ENCODE measurements at regions not wholly inside any gene's neighbourhood (a gene's known extent, or its start where the extent isn't known, plus 50 kb on each side); places are given as distances from the start of the nearest gene placed in this dataset.
"Not testable (repeated sequence)": the region's sequence is repeated elsewhere in the genome, so short reads cannot be mapped to it uniquely, and the experiment has no call there.

GRCh38 chr2:234861841-234862735 is 89.7 kb upstream of the SH3BP4 start:
- DNase-seq (ENCODE audit: low read depth) = no peak

GRCh38 chr2:234859330-234859872 is 92.4 kb upstream of the SH3BP4 start:
- DNase-seq (ENCODE audit: low read depth) = not testable (repeated sequence)

- DNase-seq (ENCODE audit: low read depth) = no peak
Observed at GRCh38 chr2:234858790-234859329, 93.0 kb upstream of the SH3BP4 start.

GRCh38 chr2:234858145-234858544 is 93.7 kb upstream of the SH3BP4 start:
- no peak for DNase-seq (ENCODE audit: low read depth)

DNA sequence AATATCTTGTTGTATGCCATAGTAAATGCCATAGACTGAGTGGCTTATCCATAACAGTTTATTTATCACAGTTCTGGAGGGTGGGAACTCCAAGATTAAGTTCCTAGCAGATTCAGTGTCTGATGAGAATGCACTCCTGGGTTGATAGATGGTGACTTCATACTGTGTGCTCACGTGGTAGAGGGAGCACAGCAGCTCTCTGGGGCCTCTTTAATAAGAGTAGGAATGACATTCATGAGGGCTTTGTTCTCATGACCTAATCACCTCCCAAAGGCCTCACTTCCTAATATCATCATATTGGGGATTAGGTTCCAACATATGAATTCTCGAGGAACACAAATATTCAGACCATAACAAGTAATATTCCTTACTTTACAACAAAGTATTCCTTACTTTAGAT is 98.1 kb upstream of the SH3BP4 start:
- DNase-seq (ENCODE audit: low read depth) = no peak

DNA sequence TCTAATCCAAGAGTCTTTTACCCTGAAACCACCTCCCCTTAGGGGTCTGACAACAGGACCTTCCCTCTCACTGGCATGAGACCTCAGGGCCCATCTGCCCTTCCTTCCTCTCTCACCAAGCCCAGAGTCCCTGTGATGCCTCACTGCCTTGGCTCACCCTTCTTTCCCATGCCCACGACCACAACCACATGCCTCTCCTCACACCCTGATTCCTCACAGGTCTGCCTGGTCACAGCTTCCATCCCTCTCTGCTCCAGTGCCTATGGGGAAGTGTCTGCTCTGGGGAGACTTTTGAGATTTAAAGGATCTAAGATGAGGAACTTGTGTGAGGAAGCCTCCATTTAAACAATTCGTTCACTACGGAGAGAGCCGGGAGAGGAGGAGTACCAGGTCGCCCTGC is 98.9 kb upstream of the SH3BP4 start:
- DNase-seq (ENCODE audit: low read depth) = no peak

GRCh38 chr2:234852035-234852434 is 99.8 kb upstream of the SH3BP4 start:
- no peak for DNase-seq (ENCODE audit: low read depth)

DNA sequence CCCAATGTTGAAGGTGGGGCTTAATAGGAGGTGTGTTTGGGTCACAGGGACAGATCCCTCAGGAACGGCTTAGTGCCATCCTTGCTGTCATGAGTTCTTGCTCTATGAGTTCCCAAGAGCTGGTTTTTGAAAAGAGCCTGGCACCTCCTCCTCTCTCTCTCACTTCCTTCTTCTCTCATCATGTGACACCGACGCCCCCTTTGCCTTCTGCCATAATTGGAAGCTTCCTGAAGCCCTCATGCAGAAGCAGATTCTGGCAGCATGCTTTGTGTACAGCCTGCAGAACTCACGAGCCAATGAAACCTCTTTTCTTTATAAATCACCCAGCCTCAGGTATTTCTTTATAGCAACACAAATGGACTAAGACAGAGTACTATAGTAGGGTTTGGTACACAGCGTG is 100.4 kb upstream of the SH3BP4 start:
- DNase-seq (ENCODE audit: low read depth) = no peak

- no peak for DNase-seq (ENCODE audit: low read depth)
Observed at GRCh38 chr2:234850818-234851217, 101.0 kb upstream of the SH3BP4 start.

GRCh38 chr2:234849678-234850077 is 102.1 kb upstream of the SH3BP4 start:
- DNase-seq (ENCODE audit: low read depth) = no peak

DNA sequence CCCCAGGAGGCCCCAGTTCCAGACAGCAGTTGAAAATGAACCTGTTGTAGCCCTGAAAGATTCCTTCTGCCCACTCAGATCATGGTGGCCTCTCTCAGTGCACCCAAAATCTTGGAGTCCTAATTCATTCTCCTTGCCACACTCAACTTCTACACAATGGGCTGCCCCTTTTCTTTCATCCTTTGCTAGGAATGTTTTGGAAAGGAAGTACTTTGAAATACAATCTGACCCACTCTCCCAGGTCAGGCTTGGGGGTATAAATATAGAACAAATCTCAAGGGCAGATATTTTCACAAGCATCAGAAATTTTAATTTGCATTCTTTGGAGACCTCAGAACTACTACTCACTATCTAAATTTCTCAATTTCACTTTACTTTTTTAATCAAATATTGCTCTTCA is 103.2 kb upstream of the SH3BP4 start:
- DNase-seq (ENCODE audit: low read depth) = no peak

DNA sequence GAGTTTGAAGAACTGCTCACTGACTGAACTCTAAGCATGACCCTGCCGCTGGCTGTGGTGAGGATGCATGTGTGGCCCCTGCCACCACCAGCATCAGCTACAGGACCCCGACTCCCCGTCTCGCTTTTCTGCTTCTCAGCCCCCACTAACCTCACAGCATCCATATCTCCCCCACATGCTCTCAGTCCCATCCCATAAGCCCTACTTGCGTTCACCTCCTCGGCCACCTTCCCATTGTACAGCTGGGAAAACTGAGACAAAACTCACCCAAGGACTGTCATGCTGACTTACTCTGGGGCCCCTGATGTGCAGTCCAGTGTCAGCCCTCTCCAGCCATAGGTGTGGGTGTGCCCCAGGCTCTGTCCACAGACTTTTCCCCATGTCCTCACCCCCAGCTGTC is 104.2 kb upstream of the SH3BP4 start:
- no peak for DNase-seq (ENCODE audit: low read depth)

GRCh38 chr2:234847364-234847635 is 104.5 kb upstream of the SH3BP4 start:
- no peak for DNase-seq (ENCODE audit: low read depth)

DNA sequence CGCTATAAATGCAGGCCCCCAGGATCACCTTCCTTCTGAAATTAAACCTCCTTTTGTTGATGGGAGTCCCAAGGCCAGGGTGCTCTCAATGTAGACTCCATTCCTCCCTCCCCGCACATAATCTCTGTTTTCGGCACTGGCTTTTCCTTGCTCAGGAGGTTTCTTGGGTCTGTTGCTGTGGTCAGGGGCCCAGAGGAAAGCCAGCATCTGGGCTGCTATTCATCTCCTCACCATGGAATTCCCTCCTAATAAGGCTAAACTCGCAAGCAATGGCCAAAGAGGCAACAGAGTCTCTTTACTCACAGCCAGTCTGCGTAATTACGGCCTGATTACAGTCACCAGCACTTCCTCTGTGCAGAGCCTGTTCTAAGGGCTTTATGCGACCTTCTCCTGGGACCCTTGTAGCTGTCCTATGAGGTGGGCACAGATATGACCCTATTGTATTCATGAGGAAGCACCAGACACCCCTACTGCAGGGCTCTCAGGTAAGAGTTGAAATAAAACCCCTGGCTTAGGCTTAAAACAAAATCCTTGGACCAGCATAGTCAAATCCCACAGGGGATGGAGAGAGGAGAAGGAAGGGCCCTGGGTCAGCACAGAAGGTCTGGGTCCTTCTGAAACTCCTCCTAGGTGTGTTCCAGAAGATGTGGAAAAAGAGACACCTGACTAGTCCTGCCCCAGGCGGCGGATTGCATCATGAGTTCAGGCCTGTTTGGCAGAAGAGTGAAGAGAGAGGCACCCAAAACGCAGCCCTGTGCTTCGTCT is 105.0 kb upstream of the SH3BP4 start:
- DNase-seq (ENCODE audit: low read depth) = no peak

DNA sequence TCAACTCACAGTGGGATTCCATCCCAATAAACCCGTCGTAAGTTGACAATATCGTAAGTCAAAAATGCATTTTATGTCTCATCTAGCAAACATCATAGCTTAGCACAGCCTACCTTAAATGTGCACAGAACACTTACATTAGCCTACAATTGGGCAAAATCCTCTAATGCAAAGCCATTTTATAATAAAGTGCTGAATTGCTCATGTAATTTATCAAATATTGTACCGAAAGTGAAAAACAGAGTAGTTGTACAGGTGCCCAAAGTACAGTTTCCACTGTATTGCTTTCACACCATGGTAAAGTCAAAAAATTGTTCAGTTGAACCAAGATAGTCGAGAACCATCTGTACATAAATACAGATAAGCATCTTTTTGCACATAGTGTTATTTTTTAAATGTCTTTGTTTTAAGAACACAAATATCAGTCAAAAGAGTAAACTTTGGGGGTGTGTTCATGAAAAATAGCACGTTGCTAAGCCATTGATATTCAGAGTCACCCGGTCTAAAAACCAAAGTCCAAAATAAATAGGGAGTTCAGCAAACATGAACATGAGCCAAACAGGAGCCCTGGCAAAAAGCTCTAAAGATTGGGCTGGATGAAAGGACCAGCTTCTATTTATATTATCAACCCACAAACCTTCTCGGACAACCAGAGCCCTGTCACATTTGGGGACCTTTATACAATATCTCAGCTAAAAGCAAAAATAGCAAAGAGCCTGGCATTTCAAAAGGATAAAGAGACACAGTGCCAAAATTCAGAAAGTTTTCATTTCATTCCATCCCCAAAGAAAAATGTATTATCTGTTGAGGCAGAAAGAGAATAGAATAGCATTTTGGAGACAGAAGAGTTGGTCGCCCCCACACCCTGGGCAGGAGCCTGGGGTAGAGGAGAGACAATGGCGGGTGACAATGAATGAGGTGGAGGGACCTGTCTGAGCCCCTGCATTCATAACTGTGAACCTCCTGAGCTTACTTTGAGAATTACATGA is 105.9 kb upstream of the SH3BP4 start:
- DNase-seq (ENCODE audit: low read depth) = no peak

DNA sequence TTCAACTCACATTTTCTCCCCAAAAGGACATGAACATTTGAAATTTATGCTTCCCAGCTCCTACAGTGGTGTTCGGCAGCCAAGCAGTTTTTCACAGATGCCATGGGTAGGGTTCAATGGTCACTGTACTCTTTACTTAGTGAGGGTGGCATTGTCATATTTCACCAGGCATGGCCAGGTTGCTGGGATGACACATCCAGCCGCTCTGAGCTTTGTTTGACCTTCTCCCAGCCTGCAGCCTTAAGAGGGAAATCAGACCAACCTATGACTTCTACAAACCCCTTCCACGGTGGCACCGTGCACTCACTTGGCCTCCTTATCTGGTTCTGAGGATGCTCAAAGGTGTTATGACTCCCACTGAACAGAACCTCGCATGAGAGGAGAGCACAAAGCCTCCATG is 108.4 kb upstream of the SH3BP4 start:
- no peak for DNase-seq (ENCODE audit: low read depth)

DNA sequence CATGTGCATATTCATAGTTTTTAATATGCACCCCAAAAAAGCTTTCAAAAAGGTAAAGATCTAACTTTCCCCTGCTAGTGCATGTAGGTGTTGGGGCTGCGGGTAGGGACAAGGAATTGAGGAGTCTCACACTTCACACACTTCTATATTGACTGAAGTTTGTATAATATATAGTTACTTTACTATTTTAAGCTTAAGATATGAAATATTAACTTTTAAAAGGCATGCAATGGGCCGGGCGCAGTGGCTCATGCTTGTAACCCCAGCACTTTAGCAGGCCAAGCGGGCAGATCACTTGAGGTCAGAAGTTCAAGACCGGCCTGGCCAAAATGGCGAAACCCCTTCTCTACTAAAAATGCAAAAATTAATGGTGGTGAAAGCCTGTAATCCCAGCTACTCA is 109.1 kb upstream of the SH3BP4 start:
- no peak for DNase-seq (ENCODE audit: low read depth)

DNA sequence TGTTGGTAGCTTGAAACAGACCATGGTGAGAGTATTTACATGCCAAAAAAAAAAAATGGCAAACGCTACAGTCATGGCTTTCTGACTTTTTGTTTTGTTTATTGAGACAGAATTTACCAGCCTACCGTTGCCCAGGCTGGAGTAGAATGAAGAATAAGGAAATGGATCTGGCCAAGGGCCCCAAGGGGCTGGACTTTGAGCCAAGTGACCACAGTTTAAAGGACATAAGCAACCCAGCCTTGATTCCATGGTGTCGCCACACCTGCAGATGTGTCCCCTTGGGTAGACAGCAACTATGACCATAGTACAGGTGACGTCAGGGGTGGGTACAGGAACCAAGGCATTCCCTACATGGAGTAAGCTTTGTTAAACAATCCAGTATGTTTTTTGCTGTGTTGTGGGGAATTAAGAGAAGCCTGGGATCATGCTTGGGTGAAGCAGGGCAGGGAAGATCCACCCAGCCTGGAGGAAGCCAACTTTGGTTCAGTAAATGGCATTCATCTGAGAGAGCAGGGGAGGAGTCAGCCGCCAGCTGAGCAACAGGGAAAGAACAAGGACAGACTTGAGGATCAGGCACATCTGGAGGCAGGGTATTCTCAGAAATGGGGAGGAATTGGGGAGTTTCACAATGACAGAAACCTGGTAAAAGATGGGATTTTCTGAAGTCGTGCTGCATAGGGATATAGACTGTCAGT is 110.3 kb upstream of the SH3BP4 start:
- no peak for DNase-seq (ENCODE audit: low read depth)

DNA sequence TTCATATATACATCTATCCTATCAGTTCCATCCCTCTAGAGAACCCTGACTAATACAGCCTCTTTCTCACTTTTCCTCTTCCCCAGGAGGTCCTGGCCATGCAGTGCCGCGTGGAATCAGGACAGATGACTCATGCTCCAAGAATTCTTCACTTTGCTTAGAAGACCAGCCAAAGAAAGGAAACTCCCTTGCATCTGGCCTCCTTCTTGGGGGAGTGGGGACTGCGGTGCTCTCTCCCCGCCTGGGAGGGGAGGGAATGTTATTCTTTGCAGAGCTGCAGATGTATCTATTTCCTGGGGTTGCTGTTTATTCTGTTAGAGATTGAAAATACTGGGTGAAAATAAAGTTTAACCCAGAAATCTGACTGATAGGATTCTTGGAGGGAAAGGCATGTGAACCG is 111.5 kb upstream of the SH3BP4 start:
- peak; percentile 49 for DNase-seq (ENCODE audit: low read depth)

DNA sequence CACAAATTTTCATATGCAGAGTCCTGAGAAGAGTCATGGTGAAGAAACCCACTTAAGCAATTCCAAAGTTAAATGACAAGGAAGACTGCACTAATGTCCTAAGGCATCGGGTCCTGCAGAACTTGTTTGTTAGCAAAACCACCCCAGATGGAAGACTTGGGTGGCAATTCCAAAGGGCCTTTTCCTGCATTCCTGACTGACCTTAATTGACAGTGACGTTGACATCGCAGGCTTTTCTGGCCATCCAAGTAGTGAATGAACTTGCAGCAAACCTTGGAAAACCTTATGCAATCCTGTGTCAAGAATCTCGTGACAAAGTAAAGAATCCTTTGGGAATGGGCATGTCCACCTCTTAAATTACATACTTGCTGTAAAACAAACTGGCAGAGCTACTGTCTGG is 112.5 kb upstream of the SH3BP4 start:
- DNase-seq (ENCODE audit: low read depth) = no peak

- no peak for DNase-seq (ENCODE audit: low read depth)
Observed at GRCh38 chr2:234836271-234836670, 115.5 kb upstream of the SH3BP4 start.

Measured in HS-27A (cell line).